ENCODE measurements at regions not wholly inside any gene's neighbourhood (a gene's known extent, or its start where the extent isn't known, plus 50 kb on each side); places are given as distances from the start of the nearest gene placed in this dataset.
"Not testable (repeated sequence)": the region's sequence is repeated elsewhere in the genome, so short reads cannot be mapped to it uniquely, and the experiment has no call there.

GRCh38 chr9:30280229-30280900 is 2104.1 kb upstream of the ACO1 start:
- no peaks in the 10 kb centered on the region for H3K4me1 ChIP-seq
- H3K9me3 ChIP-seq (replicated peaks): peaks cover 36% of the 10 kb centered on the region
- no peaks in the 10 kb centered on the region for H3K27me3 ChIP-seq (ENCODE audit: low read depth)
- intact Hi-C loops (cut with micrococcal nuclease): no loop called here
- TF ChIP-seq CTCF (IDR thresholded peaks at IDR 0.05; ENCODE audit: borderline replicate concordance): no peak
- H3K27ac ChIP-seq (replicated peaks): no peak overlapping the region
- no peak overlapping the region for H3K4me3 ChIP-seq
- no peaks in the 10 kb centered on the region for H3K36me3 ChIP-seq
- no peak for DNase-seq

GRCh38 chr9:30289435-30289834 is 2095.0 kb upstream of the ACO1 start:
- H3K4me3 ChIP-seq: no peak overlapping the region
- H3K36me3 ChIP-seq: no peaks in the 10 kb centered on the region
- no peaks in the 10 kb centered on the region for H3K9me3 ChIP-seq (replicated peaks)
- H3K27me3 ChIP-seq (ENCODE audit: low read depth): no peaks in the 10 kb centered on the region
- intact Hi-C loops (cut with micrococcal nuclease): no loop called here
- no peak overlapping the region for H3K27ac ChIP-seq (replicated peaks)
- no peak for TF ChIP-seq CTCF (IDR thresholded peaks at IDR 0.05; ENCODE audit: borderline replicate concordance)
- H3K4me1 ChIP-seq: no peaks in the 10 kb centered on the region
- DNase-seq: no peak

- H3K27me3 ChIP-seq (ENCODE audit: low read depth); H3K4me1 ChIP-seq; intact Hi-C loops (cut with micrococcal nuclease): not testable (repeated sequence)
Measured at GRCh38 chr9:30292026-30292425, 2092.4 kb upstream of the ACO1 start.

GRCh38 chr9:30293231-30293630 is 2091.2 kb upstream of the ACO1 start:
- TF ChIP-seq CTCF (IDR thresholded peaks at IDR 0.05; ENCODE audit: borderline replicate concordance): no peak
- H3K4me1 ChIP-seq: no peaks in the 10 kb centered on the region
- H3K36me3 ChIP-seq: no peaks in the 10 kb centered on the region
- DNase-seq: no peak
- H3K9me3 ChIP-seq (replicated peaks): no peaks in the 10 kb centered on the region
- H3K27me3 ChIP-seq (ENCODE audit: low read depth): no peaks in the 10 kb centered on the region
- no peak overlapping the region for H3K27ac ChIP-seq (replicated peaks)
- intact Hi-C loops (cut with micrococcal nuclease): no loop called here
- H3K4me3 ChIP-seq: no peak overlapping the region

More at GRCh38 chr9:30292026-30292425, 2092.4 kb upstream of the ACO1 start:
- not testable (repeated sequence) for H3K27ac ChIP-seq (replicated peaks); H3K4me3 ChIP-seq; H3K36me3 ChIP-seq; DNase-seq; H3K9me3 ChIP-seq (replicated peaks)

- intact Hi-C loops (cut with micrococcal nuclease): no loop called here
Measured at GRCh38 chr9:30299126-30299780, 2085.2 kb upstream of the ACO1 start.

More at GRCh38 chr9:30299126-30299780, 2085.2 kb upstream of the ACO1 start:
- H3K4me3 ChIP-seq: no peak overlapping the region
- no peaks in the 10 kb centered on the region for H3K27me3 ChIP-seq (ENCODE audit: low read depth)
- no peaks in the 10 kb centered on the region for H3K36me3 ChIP-seq
- H3K27ac ChIP-seq (replicated peaks): no peak overlapping the region
- no peaks in the 10 kb centered on the region for H3K9me3 ChIP-seq (replicated peaks)
- no peaks in the 10 kb centered on the region for H3K4me1 ChIP-seq
- no peak for TF ChIP-seq CTCF (IDR thresholded peaks at IDR 0.05; ENCODE audit: borderline replicate concordance)
- no peak for DNase-seq

Data from left ventricle myocardium inferior (tissue), 1 donor.